ENCODE measurements at regions not wholly inside any gene's neighbourhood (a gene's known extent, or its start where the extent isn't known, plus 50 kb on each side); places are given as distances from the start of the nearest gene placed in this dataset.

DNA sequence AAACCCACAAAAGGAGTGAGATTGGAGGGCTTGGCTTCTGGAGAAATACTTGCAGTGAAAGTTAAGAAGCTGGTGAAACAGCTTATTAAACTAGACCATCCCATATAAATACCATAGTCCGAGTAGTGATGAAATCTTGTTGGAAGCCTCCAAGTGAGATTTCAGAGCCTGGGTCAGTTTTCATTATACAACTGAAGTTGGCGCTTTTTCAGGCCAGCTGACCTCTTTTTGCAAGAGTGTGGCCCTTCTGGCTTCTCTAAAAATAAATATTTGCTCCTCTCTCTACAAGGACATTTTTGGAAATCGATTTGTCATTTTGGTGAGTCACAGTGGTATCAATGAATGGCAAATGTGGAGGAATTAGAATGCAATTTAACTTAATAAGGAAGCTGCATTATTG is 51.2 kb upstream of the THRB start:
- Histone ChIP-seq H3K9me3 (no peaks in the 10 kb centered on the region), H3K4me1 (no peaks in the 10 kb centered on the region), H3K27ac (no peak overlapping the region), H3K4me3 (no peak overlapping the region), H3K27me3 (no peaks in the 10 kb centered on the region), H3K36me3 (no peaks in the 10 kb centered on the region)
- DNase-seq (ENCODE audit: low spot score in 2 of 2): no peak
- TF ChIP-seq, protein P1, sequence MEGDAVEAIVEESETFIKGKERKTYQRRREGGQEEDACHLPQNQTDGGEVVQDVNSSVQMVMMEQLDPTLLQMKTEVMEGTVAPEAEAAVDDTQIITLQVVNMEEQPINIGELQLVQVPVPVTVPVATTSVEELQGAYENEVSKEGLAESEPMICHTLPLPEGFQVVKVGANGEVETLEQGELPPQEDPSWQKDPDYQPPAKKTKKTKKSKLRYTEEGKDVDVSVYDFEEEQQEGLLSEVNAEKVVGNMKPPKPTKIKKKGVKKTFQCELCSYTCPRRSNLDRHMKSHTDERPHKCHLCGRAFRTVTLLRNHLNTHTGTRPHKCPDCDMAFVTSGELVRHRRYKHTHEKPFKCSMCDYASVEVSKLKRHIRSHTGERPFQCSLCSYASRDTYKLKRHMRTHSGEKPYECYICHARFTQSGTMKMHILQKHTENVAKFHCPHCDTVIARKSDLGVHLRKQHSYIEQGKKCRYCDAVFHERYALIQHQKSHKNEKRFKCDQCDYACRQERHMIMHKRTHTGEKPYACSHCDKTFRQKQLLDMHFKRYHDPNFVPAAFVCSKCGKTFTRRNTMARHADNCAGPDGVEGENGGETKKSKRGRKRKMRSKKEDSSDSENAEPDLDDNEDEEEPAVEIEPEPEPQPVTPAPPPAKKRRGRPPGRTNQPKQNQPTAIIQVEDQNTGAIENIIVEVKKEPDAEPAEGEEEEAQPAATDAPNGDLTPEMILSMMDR (IDR thresholded peaks at IDR 0.05): no peak
- TF ChIP-seq EP300 (IDR thresholded peaks at IDR 0.05) (no peak), POLR2AphosphoS5 (IDR thresholded peaks at IDR 0.05) (no peak), POLR2A (IDR thresholded peaks at IDR 0.05) (no peak)
- 76% methylated on average over 3 of the region's 3 CpGs for WGBS

DNA sequence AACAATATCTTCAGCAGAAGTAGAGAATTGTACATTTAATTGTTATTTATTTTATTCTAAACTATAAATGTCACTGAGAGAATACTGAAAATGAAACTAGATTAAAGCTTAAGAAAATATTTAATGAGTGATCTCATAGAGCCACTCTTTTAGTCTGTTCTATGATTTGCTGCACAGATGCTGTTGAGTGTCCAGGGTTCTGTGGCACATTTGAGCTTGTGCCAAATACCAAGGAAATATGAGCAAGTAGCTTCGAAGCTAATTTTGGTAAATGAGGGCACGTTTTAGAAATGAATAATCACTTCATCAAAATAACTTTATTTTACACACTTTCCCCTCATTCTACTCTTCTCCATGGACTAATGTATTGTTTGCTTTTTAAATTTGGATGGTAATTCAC is 53.6 kb upstream of the THRB start:
- Histone ChIP-seq H3K27me3 (no peaks in the 10 kb centered on the region), H3K4me1 (no peaks in the 10 kb centered on the region), H3K9me3 (no peaks in the 10 kb centered on the region), H3K27ac (no peak overlapping the region), H3K36me3 (no peaks in the 10 kb centered on the region), H3K4me3 (no peak overlapping the region)
- DNase-seq (ENCODE audit: low spot score in 2 of 2): no peak
- no peak for TF ChIP-seq POLR2AphosphoS5 (IDR thresholded peaks at IDR 0.05)
- 26% methylated on average over 2 of the region's 2 CpGs for WGBS

DNA sequence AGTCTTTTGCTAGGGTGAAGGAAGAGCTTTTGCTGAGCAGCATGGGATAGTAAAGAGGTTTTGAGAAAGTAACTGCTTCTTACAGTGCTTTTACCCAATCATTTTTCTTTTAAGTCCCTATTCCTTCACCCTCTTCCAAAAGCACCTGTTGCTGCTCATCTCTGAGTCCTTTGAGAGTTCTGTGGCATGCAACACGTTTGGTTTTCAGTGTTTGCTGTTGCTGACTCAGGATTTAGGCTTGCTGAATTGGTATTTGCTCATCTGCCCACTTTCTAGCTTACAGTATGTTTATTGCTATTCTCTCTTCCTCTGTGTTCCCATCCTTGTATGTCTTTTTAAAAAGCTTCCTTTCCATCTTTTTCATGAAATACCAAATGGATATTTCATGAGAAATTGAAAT is 55.9 kb upstream of the THRB start:
- no peaks in the 10 kb centered on the region for H3K36me3 ChIP-seq
- H3K27ac ChIP-seq: no peak overlapping the region
- H3K4me1 ChIP-seq: no peaks in the 10 kb centered on the region
- no peaks in the 10 kb centered on the region for H3K9me3 ChIP-seq
- no peak for DNase-seq (ENCODE audit: low spot score in 2 of 2)
- no peak for TF ChIP-seq POLR2AphosphoS5 (IDR thresholded peaks at IDR 0.05)
- TF ChIP-seq, protein P1 (IDR thresholded peaks at IDR 0.05): no peak
- TF ChIP-seq POLR2A (IDR thresholded peaks at IDR 0.05): no peak
- TF ChIP-seq EP300 (IDR thresholded peaks at IDR 0.05): no peak
- no peak overlapping the region for H3K4me3 ChIP-seq
- H3K27me3 ChIP-seq: no peaks in the 10 kb centered on the region
- 11% methylated on average over 1 of the region's 1 CpG for WGBS

DNA sequence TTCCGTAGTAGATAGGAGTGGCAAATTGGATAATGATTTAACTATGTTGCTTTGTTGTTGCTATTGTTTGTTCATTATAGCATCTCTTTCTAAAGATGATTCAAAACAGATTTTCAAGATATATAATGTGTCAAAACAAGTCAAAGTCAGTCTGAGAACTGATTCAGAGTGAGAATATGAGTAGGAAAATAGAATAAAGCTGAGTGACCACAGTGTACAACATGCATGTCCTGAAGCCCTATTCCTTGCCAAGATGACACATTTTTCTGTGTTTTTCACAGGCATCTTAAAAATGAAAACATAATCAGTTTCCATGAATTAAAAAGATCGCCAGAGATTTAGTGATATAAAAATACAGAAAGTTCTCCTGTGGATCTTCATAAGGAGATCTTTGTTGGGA is 57.0 kb upstream of the THRB start:
- TF ChIP-seq EP300 (IDR thresholded peaks at IDR 0.05) (no peak), POLR2AphosphoS5 (IDR thresholded peaks at IDR 0.05) (no peak), POLR2A (IDR thresholded peaks at IDR 0.05) (no peak)
- TF ChIP-seq, protein P1 (IDR thresholded peaks at IDR 0.05): no peak
- no peaks in the 10 kb centered on the region for H3K9me3 ChIP-seq
- H3K27ac ChIP-seq: no peak overlapping the region
- no peak for DNase-seq (ENCODE audit: low spot score in 2 of 2)
- H3K27me3 ChIP-seq: no peaks in the 10 kb centered on the region
- no peaks in the 10 kb centered on the region for H3K4me1 ChIP-seq
- H3K36me3 ChIP-seq: no peaks in the 10 kb centered on the region
- 83% methylated on average over 2 of the region's 2 CpGs for WGBS
- H3K4me3 ChIP-seq: no peak overlapping the region

DNA sequence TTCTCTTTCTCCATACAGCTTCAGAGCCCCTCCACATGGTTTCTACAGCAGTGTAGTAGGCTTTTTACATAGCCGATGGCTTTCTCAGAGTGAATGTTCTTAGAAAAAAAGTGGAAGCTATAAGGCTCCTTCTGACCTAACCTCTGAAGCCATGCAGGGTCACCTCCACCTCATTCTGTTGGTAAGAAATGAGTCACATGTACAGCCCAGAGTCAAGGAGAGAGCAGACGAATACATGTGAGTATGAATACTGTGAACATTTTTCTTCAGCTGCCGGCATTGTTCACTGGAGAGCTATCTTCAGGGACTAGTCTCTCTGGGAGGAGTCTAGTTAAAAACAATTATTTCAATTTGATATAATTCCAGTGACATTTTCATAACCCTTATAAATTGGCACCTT is 68.2 kb upstream of the THRB start:
- no peak overlapping the region for H3K4me3 ChIP-seq
- H3K9me3 ChIP-seq: no peaks in the 10 kb centered on the region
- no peak overlapping the region for H3K27ac ChIP-seq
- H3K36me3 ChIP-seq: no peaks in the 10 kb centered on the region
- no peaks in the 10 kb centered on the region for H3K27me3 ChIP-seq
- WGBS: 95% methylated on average over 3 of the region's 3 CpGs
- H3K4me1 ChIP-seq: no peaks in the 10 kb centered on the region
- no peak for DNase-seq (ENCODE audit: low spot score in 2 of 2)
- TF ChIP-seq, protein P1 (IDR thresholded peaks at IDR 0.05): no peak
- TF ChIP-seq POLR2AphosphoS5 (IDR thresholded peaks at IDR 0.05) (no peak), POLR2A (IDR thresholded peaks at IDR 0.05) (no peak), EP300 (IDR thresholded peaks at IDR 0.05) (no peak)

DNA sequence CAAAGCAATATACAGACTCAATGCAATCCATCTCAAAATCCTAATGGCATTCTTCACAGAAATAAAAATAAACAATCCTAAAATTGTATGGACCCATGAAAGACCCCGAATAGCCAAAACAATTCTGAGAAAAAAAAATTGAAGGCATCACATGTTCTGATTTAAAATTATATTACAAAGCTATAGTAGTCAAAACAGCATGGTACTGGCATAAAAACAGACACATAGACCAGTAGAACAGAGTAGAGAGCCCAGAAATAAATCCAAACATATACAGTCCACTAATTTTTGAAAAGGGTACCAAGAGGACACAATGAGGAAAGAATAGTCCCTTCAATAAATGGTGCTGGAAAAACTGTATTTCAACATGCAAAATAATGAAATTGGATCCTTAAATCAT is 70.4 kb upstream of the THRB start:
- DNase-seq (ENCODE audit: low spot score in 2 of 2): no peak
- Histone ChIP-seq H3K27ac (no peak overlapping the region), H3K27me3 (no peaks in the 10 kb centered on the region), H3K4me3 (no peak overlapping the region), H3K9me3 (no peaks in the 10 kb centered on the region), H3K4me1 (no peaks in the 10 kb centered on the region), H3K36me3 (no peaks in the 10 kb centered on the region)
- no peak for TF ChIP-seq POLR2AphosphoS5 (IDR thresholded peaks at IDR 0.05)
- WGBS: 80% methylated on average over 1 of the region's 1 CpG

All from suprapubic skin (tissue), 4 donors.